K562 (cell line): ENCODE measurements at regions not wholly inside any gene's neighbourhood (a gene's known extent, or its start where the extent isn't known, plus 50 kb on each side); places are given as distances from the start of the nearest gene placed in this dataset.

Source experiments
- ATAC-seq: fragments of 200-7000 bp; cut with Tn5 transposase; 3 replicates; pipeline ENCODE4 v1.9.1; 2020; ENCODE audit warnings: moderate library complexity
- BruUV-seq: library from RNA; stranded (reverse); fragments of 400-500 nt; replicated peaks from 2 replicates; lab custom pipeline; 2021; lab: Mats Ljungman, UMichigan
- CTCF ChIA-PET: fragments of 300-600 bp; formaldehyde crosslinking; extraction: SDS; loops from one replicate; lab custom pipeline; 2021; ENCODE audit warnings: low intra/inter-chr PET ratio; lab: Yijun Ruan, JAX
- POLR2A ChIA-PET: fragments of 300-600, 350-650 bp; sonication (Branson Sonifier 250); formaldehyde crosslinking; extraction: SDS; loops from one replicate; lab custom pipeline; 2021; ENCODE audit warnings: antibody characterized with exemption, inconsistent platforms; lab: Yijun Ruan, JAX
- DNase-seq, 4 experiments: peaks; one replicate each; pipeline versions ENCODE4 v3.0.0 to v3.0.0-alpha.2; 2011 to 2018; ENCODE audit warnings: low spot score in 3 of 4, mixed read lengths in 3 of 4; ENCODE audit errors: extremely low read depth in 1 of 4
- FAIRE-seq: peaks from 2 replicates; lab custom pipeline; 2011; peaks lifted over from hg19 to GRCh38; lab: Jason Lieb, UNC
- H2AFZ ChIP-seq: 2 replicates; pipeline ENCODE4 v1.6.0; 2011; ENCODE audit warnings: low read depth, low read length, control low read depth, inconsistent platforms
- H3K27ac ChIP-seq: fragments of 200-600 bp; 3 replicates; pipeline ENCODE4 v1.8.0; 2011; ENCODE audit warnings: low read depth, mild to moderate bottlenecking, control low read depth, inconsistent platforms, low read length, moderate library complexity, mixed read lengths; ENCODE audit errors: extremely low read depth
- H3K27me3 ChIP-seq, 2 experiments: fragments of 300-600 bp in 1 of 2; 2 replicates in 1 of 2; 3 replicates in 1 of 2; pipeline versions ENCODE4 v1.6.0 to v1.8.0; 2011; ENCODE audit warnings: inconsistent platforms in 2 of 2, low read length in 2 of 2, mild to moderate bottlenecking in 1 of 2, mixed read lengths in 1 of 2, moderate library complexity in 1 of 2; ENCODE audit not compliant: control insufficient read depth in 2 of 2, insufficient read depth in 2 of 2
- H3K36me3 ChIP-seq: fragments of 300-600 bp; 3 replicates; pipeline ENCODE4 v1.8.0; 2011; ENCODE audit warnings: mild to moderate bottlenecking, low read length, inconsistent platforms; ENCODE audit not compliant: control insufficient read depth, insufficient read depth
- H3K4me1 ChIP-seq, 2 experiments: fragments of 200-600 bp in 1 of 2; replicated peaks in 1 of 2; 2 replicates in 1 of 2; 3 replicates in 1 of 2; pipeline versions ENCODE4 v1.5.1 to v1.8.0; 2011; ENCODE audit warnings: inconsistent platforms in 2 of 2, low read length in 2 of 2, mild to moderate bottlenecking in 1 of 2, mixed read lengths in 1 of 2, moderate library complexity in 1 of 2; ENCODE audit not compliant: control insufficient read depth in 2 of 2, insufficient read depth in 2 of 2
- H3K4me2 ChIP-seq: 2 replicates; pipeline ENCODE4 v1.6.1; 2011; ENCODE audit warnings: low read length, control low read depth, inconsistent platforms, mixed read lengths; ENCODE audit not compliant: insufficient read depth
- H3K4me3 ChIP-seq: fragments of 200-600 bp; sonication (generic), shearing (Covaris generic); 2 replicates; pipeline ENCODE4 v1.5.1; 2016; ENCODE audit warnings: control low read depth, inconsistent platforms
- H3K79me2 ChIP-seq: fragments of 200-600 bp; 3 replicates; pipeline ENCODE4 v1.8.0; 2011; ENCODE audit warnings: low read length, inconsistent platforms; ENCODE audit not compliant: control insufficient read depth, insufficient read depth
- H3K9ac ChIP-seq, 2 experiments: 2 replicates each; pipeline versions ENCODE4 v1.6.0 to v1.6.1; 2011; ENCODE audit warnings: low read depth in 2 of 2, low read length in 2 of 2, control low read depth in 1 of 2, inconsistent platforms in 1 of 2, mild to moderate bottlenecking in 1 of 2, mixed read lengths in 1 of 2; ENCODE audit not compliant: insufficient read depth in 1 of 2
- H3K9me1 ChIP-seq: one replicate; pipeline ENCODE4 v1.6.0; 2011; ENCODE audit warnings: inconsistent platforms, mild to moderate bottlenecking, low read length, moderate library complexity; ENCODE audit not compliant: control insufficient read depth, insufficient read depth
- H3K9me3 ChIP-seq: replicated peaks from 2 replicates; pipeline ENCODE4 v1.5.1; 2011; ENCODE audit warnings: low read depth, low read length, inconsistent platforms; ENCODE audit not compliant: control insufficient read depth, insufficient read depth
- H4K20me1 ChIP-seq: replicated peaks from 2 replicates; pipeline ENCODE4 v1.6.1; 2011; ENCODE audit warnings: low read length, inconsistent platforms, mixed read lengths; ENCODE audit not compliant: control insufficient read depth, insufficient read depth
- ARID2 ChIP-seq: fragments of 450-650 bp; IDR thresholded peaks from 2 replicates; pipeline ENCODE4 v1.6.1; 2017; ENCODE audit warnings: antibody characterized with exemption, mild to moderate bottlenecking
- ARNT ChIP-seq, 2 experiments: fragments of 450-650 bp; IDR thresholded peaks; 2 replicates each; pipeline ENCODE4 v1.6.1; 2016; ENCODE audit warnings: mild to moderate bottlenecking in 1 of 2
- CBFA2T2 ChIP-seq: fragments of 450-650 bp; conservative IDR thresholded peaks from 2 replicates; pipeline ENCODE4 v1.6.1; 2017; ENCODE audit warnings: mild to moderate bottlenecking
- EP400 ChIP-seq: fragments of 450-650 bp; IDR thresholded peaks from 2 replicates; pipeline ENCODE4 v1.6.1; 2017; ENCODE audit warnings: antibody characterized with exemption, mild to moderate bottlenecking, moderate library complexity
- EZH2 ChIP-seq: IDR thresholded peaks from 2 replicates; pipeline ENCODE4 v1.6.1; 2012; ENCODE audit warnings: low read depth, mild to moderate bottlenecking, inconsistent platforms, low read length, borderline replicate concordance
- FIP1L1 ChIP-seq: fragments of 200-400 bp; formaldehyde crosslinking; IDR thresholded peaks from 2 replicates; pipeline ENCODE4 v1.6.1; 2018; ENCODE audit warnings: mild to moderate bottlenecking, low read depth, low read length; ENCODE audit not compliant: poor library complexity, severe bottlenecking
- MTA2 ChIP-seq: fragments of 450-650 bp; IDR thresholded peaks from 2 replicates; pipeline ENCODE4 v1.6.1; 2016; ENCODE audit warnings: low read depth
- PCBP2 ChIP-seq: fragments of 200-400 bp; formaldehyde crosslinking; IDR thresholded peaks from 2 replicates; pipeline ENCODE4 v1.6.1; 2018; ENCODE audit warnings: low read length, low read depth, mild to moderate bottlenecking, moderate library complexity; ENCODE audit not compliant: poor library complexity, severe bottlenecking
- XRCC3 ChIP-seq: fragments of 450-650 bp; IDR thresholded peaks from 2 replicates; pipeline ENCODE4 v1.6.1; 2017; ENCODE audit warnings: mild to moderate bottlenecking, moderate library complexity
- ZNF239 ChIP-seq: fragments of 250-450 bp; sonication (Bioruptor Pico); IDR thresholded peaks from 2 replicates; pipeline ENCODE4 v1.4.0; 2020; ENCODE audit warnings: mild to moderate bottlenecking
- ZNF324 ChIP-seq: fragments of 250-450 bp; sonication (Bioruptor Pico); IDR thresholded peaks from 2 replicates; pipeline ENCODE4 v1.4.0; 2020; ENCODE audit warnings: mild to moderate bottlenecking
- ZNF695 ChIP-seq: fragments of 450-650 bp; formaldehyde crosslinking; IDR thresholded peaks from 2 replicates; pipeline ENCODE4 v1.4.0; 2020; ENCODE audit warnings: mild to moderate bottlenecking, moderate library complexity
- WGBS: fragments of 100-300 bp; shearing (Covaris generic); methylation state at CpG from one replicate; pipeline ENCODE4 v1.1.6; 2016; ENCODE audit warnings: low coverage, mixed read lengths; ENCODE audit not compliant: insufficient coverage; ENCODE audit errors: missing lambda C conversion rate; 5-methylcytosine and 5-hydroxymethylcytosine counted together
- in situ Hi-C: fragments of 300-500 bp; cut with MboI; formaldehyde crosslinking; loops from 4 replicates; pipeline ENCODE4 v1.15.0; 2018; ENCODE audit warnings: inconsistent platforms, mixed read lengths
- intact Hi-C: fragments of 100-400 bp; cut with micrococcal nuclease; formaldehyde crosslinking; loops from 2 replicates; pipeline ENCODE4 v1.14.2; 2022
- TF ChIP-seq, protein P1 (sequence below): IDR thresholded peaks from 2 replicates; pipeline ENCODE4 v1.6.1; 2014; ENCODE audit warnings: antibody characterized with exemption
- TF ChIP-seq, protein P2 (sequence below): fragments of 450-650 bp; IDR thresholded peaks from 2 replicates; pipeline ENCODE4 v1.6.1; 2017; ENCODE audit warnings: antibody characterized with exemption
- TF ChIP-seq, protein P3 (sequence below): fragments of 450-650 bp; IDR thresholded peaks from 2 replicates; pipeline ENCODE4 v1.6.1; 2014; ENCODE audit warnings: low read depth, mild to moderate bottlenecking, moderate library complexity, borderline replicate concordance

DNA sequence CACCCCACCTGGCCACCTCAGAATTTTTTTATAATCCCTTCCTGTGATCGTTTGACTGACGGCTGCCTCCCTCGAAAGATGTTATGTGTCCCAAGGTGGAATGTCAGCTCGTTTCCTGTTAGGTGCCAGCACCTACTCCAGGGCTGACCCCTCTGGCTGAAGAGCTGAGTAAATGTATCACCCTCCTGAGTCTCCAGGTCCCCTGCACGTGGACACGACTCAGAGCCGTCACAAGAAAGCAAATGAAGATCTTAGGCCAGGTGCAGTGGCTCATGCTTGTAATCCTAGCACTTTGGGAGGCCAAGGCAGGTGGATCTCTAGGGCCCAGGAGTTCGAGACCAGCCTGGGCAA is 273.2 kb downstream of the C16orf95 start:
- 3% methylated on average over 8 of the region's 8 CpGs for WGBS

More for the DNA sequence above, 273.2 kb downstream of the C16orf95 start:
- H3K4me2 ChIP-seq, result no peak overlapping the region
- ATAC-seq (no peak), FAIRE-seq (no peak), DNase-seq (no peak)
- no peaks in the 10 kb centered on the region for H3K36me3 ChIP-seq
- H3K4me1 ChIP-seq, result peaks cover 3 to 8% of the 10 kb centered on the region in 2 experiments; a peak in 3 of 5 replicates
- no peak overlapping the region for H3K9ac ChIP-seq
- CTCF ChIA-PET, result no interaction called here
- no peak overlapping the region for H3K4me3 ChIP-seq
- intact Hi-C loops, result no loop called here
- H3K9me3 ChIP-seq, result no peaks in the 10 kb centered on the region
- no peak overlapping the region for H3K27ac ChIP-seq
- H3K27me3 ChIP-seq, result peaks cover 11 to 57% of the 10 kb centered on the region in 2 experiments
- H4K20me1 ChIP-seq, result no peaks in the 10 kb centered on the region
- TF ChIP-seq ZNF695 (CRISPR knock-in tag), result no peak
- no peak for TF ChIP-seq PCBP2
- TF ChIP-seq EP400, result no peak
- TF ChIP-seq FIP1L1, result no peak
- TF ChIP-seq CBFA2T2, result no peak
- TF ChIP-seq MTA2, result no peak
- TF ChIP-seq, protein P1, sequence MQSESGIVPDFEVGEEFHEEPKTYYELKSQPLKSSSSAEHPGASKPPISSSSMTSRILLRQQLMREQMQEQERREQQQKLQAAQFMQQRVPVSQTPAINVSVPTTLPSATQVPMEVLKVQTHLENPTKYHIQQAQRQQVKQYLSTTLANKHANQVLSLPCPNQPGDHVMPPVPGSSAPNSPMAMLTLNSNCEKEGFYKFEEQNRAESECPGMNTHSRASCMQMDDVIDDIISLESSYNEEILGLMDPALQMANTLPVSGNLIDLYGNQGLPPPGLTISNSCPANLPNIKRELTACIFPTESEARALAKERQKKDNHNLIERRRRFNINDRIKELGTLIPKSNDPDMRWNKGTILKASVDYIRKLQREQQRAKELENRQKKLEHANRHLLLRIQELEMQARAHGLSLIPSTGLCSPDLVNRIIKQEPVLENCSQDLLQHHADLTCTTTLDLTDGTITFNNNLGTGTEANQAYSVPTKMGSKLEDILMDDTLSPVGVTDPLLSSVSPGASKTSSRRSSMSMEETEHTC, result no peak
- TF ChIP-seq ZNF239 (CRISPR knock-in tag), result no peak
- TF ChIP-seq EZH2, result no peak
- TF ChIP-seq ZNF324 (CRISPR knock-in tag), result no peak
- TF ChIP-seq, protein P2, sequence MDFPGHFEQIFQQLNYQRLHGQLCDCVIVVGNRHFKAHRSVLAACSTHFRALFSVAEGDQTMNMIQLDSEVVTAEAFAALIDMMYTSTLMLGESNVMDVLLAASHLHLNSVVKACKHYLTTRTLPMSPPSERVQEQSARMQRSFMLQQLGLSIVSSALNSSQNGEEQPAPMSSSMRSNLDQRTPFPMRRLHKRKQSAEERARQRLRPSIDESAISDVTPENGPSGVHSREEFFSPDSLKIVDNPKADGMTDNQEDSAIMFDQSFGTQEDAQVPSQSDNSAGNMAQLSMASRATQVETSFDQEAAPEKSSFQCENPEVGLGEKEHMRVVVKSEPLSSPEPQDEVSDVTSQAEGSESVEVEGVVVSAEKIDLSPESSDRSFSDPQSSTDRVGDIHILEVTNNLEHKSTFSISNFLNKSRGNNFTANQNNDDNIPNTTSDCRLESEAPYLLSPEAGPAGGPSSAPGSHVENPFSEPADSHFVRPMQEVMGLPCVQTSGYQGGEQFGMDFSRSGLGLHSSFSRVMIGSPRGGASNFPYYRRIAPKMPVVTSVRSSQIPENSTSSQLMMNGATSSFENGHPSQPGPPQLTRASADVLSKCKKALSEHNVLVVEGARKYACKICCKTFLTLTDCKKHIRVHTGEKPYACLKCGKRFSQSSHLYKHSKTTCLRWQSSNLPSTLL, result no peak
- TF ChIP-seq ARNT (IDR thresholded peaks at IDR 0.05), result no peak
- TF ChIP-seq ARID2, result no peak
- TF ChIP-seq, protein P3, sequence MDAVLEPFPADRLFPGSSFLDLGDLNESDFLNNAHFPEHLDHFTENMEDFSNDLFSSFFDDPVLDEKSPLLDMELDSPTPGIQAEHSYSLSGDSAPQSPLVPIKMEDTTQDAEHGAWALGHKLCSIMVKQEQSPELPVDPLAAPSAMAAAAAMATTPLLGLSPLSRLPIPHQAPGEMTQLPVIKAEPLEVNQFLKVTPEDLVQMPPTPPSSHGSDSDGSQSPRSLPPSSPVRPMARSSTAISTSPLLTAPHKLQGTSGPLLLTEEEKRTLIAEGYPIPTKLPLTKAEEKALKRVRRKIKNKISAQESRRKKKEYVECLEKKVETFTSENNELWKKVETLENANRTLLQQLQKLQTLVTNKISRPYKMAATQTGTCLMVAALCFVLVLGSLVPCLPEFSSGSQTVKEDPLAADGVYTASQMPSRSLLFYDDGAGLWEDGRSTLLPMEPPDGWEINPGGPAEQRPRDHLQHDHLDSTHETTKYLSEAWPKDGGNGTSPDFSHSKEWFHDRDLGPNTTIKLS, result no peak
- TF ChIP-seq XRCC3, result no peak
- TF ChIP-seq, all 486 proteins: peak for 0
- POLR2A ChIA-PET, result interaction anchor here (0.8 to 2.5 kb wide), 4 partner anchors 14 to 37 kb away, joined by 3 to 8 read pairs (median 4); no protein-coding TSS in a partner anchor
- in situ Hi-C loops, result no loop called here
- no peak overlapping the region for H2AFZ ChIP-seq
- no peaks in the 10 kb centered on the region for H3K79me2 ChIP-seq
- no TSS peak for BruUV-seq
- no peaks in the 10 kb centered on the region for H3K9me1 ChIP-seq
